Karpas-422 (cell line): ENCODE measurements at regions not wholly inside any gene's neighbourhood (a gene's known extent, or its start where the extent isn't known, plus 50 kb on each side); places are given as distances from the start of the nearest gene placed in this dataset.

Source experiments
- DNase-seq: peaks from one replicate; pipeline ENCODE4 v3.0.0-alpha.2; 2015
- H2AFZ ChIP-seq: fragments of 200-600 bp; sonication (generic); 2 replicates; pipeline ENCODE4 v1.6.1; 2014; ENCODE audit warnings: antibody characterized with exemption, low read length, mixed read lengths
- H3K27ac ChIP-seq: fragments of 200-600 bp; sonication (generic); 2 replicates; pipeline ENCODE4 v1.5.1; 2014; ENCODE audit warnings: mild to moderate bottlenecking, low read length, moderate library complexity
- H3K27me3 ChIP-seq: fragments of 200-600 bp; sonication (generic); 2 replicates; pipeline ENCODE4 v1.6.1; 2014; ENCODE audit warnings: low read length, mixed read lengths
- H3K36me3 ChIP-seq: fragments of 200-600 bp; sonication (generic); 2 replicates; pipeline ENCODE4 v1.6.1; 2014; ENCODE audit warnings: low read length, mixed read lengths; ENCODE audit not compliant: insufficient read depth
- H3K4me1 ChIP-seq: fragments of 200-600 bp; sonication (generic); 2 replicates; pipeline ENCODE4 v1.6.1; 2014; ENCODE audit warnings: mild to moderate bottlenecking, low read length, mixed read lengths
- H3K4me2 ChIP-seq: fragments of 200-600 bp; sonication (generic); 2 replicates; pipeline ENCODE4 v1.6.1; 2014; ENCODE audit warnings: low read length, low read depth, mild to moderate bottlenecking; ENCODE audit not compliant: poor library complexity, severe bottlenecking
- H3K4me3 ChIP-seq: fragments of 200-600 bp; sonication (generic); 2 replicates; pipeline ENCODE4 v1.5.1; 2014; ENCODE audit warnings: mild to moderate bottlenecking, antibody characterized with exemption, low read length, mixed read lengths
- H3K79me2 ChIP-seq: fragments of 200-600 bp; sonication (generic); 2 replicates; pipeline ENCODE4 v1.6.1; 2014; ENCODE audit warnings: mild to moderate bottlenecking, low read length, mixed read lengths
- H3K9ac ChIP-seq: fragments of 200-600 bp; sonication (generic); 2 replicates; pipeline ENCODE4 v1.6.0; 2014; ENCODE audit warnings: low read length
- H3K9me2 ChIP-seq: fragments of 200-600 bp; sonication (generic), shearing (Covaris generic); replicated peaks from 2 replicates; pipeline ENCODE4 v1.6.0; 2014; ENCODE audit warnings: mild to moderate bottlenecking, low read length, moderate library complexity; ENCODE audit not compliant: insufficient read depth
- H3K9me3 ChIP-seq: fragments of 300-700, 200-600 bp; sonication (generic); 2 replicates; pipeline ENCODE4 v1.6.1; 2014; ENCODE audit warnings: low read length, mixed read lengths
- H4K20me1 ChIP-seq: fragments of 200-600 bp; sonication (generic); 2 replicates; pipeline ENCODE4 v1.6.1; 2014; ENCODE audit warnings: mild to moderate bottlenecking, antibody characterized with exemption, low read length, low read depth; ENCODE audit not compliant: insufficient read depth

DNA sequence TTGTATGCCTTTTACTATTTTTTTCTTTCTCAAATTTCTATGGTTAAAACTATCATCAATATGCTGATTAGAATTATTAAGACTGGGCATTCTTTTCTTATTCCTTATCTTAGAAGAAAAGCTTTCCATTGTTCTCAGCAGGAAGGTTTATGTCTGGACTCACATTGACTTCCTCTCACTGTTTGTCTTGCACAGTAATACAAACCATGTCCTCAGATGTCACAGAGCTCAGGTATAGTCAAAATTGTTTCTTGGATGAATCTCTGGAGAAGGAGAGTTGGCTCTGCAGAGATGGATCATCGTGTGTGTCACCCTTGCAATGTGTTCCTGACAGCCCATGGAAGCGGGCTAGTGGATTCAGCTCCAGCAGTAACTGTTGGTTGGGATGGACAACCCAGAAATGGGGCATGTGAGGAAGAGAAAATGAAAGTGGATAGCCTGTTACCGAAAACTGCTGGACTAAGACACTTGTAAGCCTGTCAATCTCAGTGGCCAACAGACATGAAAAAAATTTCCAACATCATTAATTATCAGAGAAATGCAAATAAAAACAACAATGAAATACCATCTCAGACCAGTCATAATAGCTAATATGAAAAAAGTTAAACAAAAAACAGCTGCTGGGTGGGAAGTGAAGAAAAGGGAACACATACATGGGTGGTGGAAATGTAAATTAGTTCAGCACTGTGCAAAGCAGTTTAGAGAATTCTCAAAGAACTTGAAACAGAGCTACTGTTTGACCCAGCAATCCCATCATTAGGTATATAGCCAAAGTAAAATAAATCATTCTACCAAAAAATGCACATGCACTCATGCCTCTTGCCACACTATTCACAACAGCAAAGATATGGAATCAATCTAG lies 967.8 kb downstream of the TMEM121 start:
- no peak for DNase-seq
- Histone ChIP-seq H2AFZ (no peak overlapping the region), H3K9me3 (no peaks in the 10 kb centered on the region), H3K9me2 (no peaks in the 10 kb centered on the region), H3K36me3 (no peaks in the 10 kb centered on the region), H4K20me1 (no peaks in the 10 kb centered on the region), H3K9ac (no peak overlapping the region), H3K27ac (no peak overlapping the region), H3K79me2 (no peaks in the 10 kb centered on the region), H3K4me3 (peak overlapping the region; percentile 40; the same call in 1 of the 2 replicates), H3K4me1 (peaks cover 8% of the 10 kb centered on the region), H3K4me2 (peak overlapping the region; percentile 61), H3K27me3 (no peaks in the 10 kb centered on the region)

- Histone ChIP-seq H4K20me1 (no peaks in the 10 kb centered on the region), H3K4me2 (no peak overlapping the region), H3K27ac (no peak overlapping the region), H3K4me3 (no peak overlapping the region), H3K27me3 (0 out of 2 replicates have a peak, but pooled peaks cover under 1% of the 10 kb centered on the region), H3K9me3 (no peaks in the 10 kb centered on the region), H3K79me2 (no peaks in the 10 kb centered on the region), H2AFZ (no peak overlapping the region), H3K36me3 (no peaks in the 10 kb centered on the region), H3K9me2 (no peaks in the 10 kb centered on the region), H3K4me1 (no peaks in the 10 kb centered on the region), H3K9ac (no peak overlapping the region)
- no peak for DNase-seq
Observed at GRCh38 chr14:106500571-106500970, 974.2 kb downstream of the TMEM121 start.

DNA sequence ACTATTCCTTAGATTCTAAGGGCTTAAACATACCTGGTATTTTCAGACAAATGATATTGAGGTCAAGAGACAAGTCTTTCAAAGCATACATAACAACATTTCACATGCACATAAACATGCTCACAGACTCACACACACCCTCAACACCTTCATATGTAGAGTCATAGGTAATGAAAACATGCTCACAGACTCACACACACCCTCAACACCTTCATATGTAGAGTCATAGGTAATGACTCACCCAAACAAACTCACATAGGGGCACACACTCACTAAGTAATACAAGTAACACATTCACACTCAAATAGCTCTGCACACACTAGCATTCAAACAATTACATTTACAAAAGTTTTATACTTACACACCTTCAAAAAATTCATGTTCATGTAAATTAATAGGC lies 975.5 kb downstream of the TMEM121 start:
- no peak overlapping the region for H3K9ac ChIP-seq
- DNase-seq = no peak
- H4K20me1 ChIP-seq = no peaks in the 10 kb centered on the region
- H3K4me3 ChIP-seq = no peak overlapping the region
- no peaks in the 10 kb centered on the region for H3K79me2 ChIP-seq
- no peak overlapping the region for H3K27ac ChIP-seq
- no peaks in the 10 kb centered on the region for H3K36me3 ChIP-seq
- no peaks in the 10 kb centered on the region for H3K9me3 ChIP-seq
- H3K4me1 ChIP-seq = peaks cover 7% of the 10 kb centered on the region
- H3K4me2 ChIP-seq = no peak overlapping the region
- 0 out of 2 replicates have a peak, but pooled peaks cover 2% of the 10 kb centered on the region for H3K27me3 ChIP-seq
- H2AFZ ChIP-seq = no peak overlapping the region
- no peaks in the 10 kb centered on the region for H3K9me2 ChIP-seq

GRCh38 chr14:106505366-106505765 lies 979.0 kb downstream of the TMEM121 start:
- Histone ChIP-seq H3K27me3 (0 out of 2 replicates have a peak, but pooled peaks cover 2% of the 10 kb centered on the region), H3K27ac (no peak overlapping the region), H3K9me2 (no peaks in the 10 kb centered on the region), H3K4me2 (no peak overlapping the region), H4K20me1 (no peaks in the 10 kb centered on the region), H3K4me3 (no peak overlapping the region), H2AFZ (no peak overlapping the region), H3K79me2 (no peaks in the 10 kb centered on the region), H3K9me3 (no peaks in the 10 kb centered on the region), H3K4me1 (peaks cover 8% of the 10 kb centered on the region), H3K36me3 (no peaks in the 10 kb centered on the region), H3K9ac (no peak overlapping the region)
- no peak for DNase-seq

GRCh38 chr14:106506881-106507305 lies 980.5 kb downstream of the TMEM121 start:
- Histone ChIP-seq H3K27ac (no peak overlapping the region), H3K36me3 (no peaks in the 10 kb centered on the region), H3K27me3 (0 out of 2 replicates have a peak, but pooled peaks cover 2% of the 10 kb centered on the region), H3K9me3 (no peaks in the 10 kb centered on the region), H3K4me2 (no peak overlapping the region), H3K4me3 (no peak overlapping the region), H3K9me2 (no peaks in the 10 kb centered on the region), H3K9ac (no peak overlapping the region), H4K20me1 (no peaks in the 10 kb centered on the region), H3K79me2 (no peaks in the 10 kb centered on the region), H2AFZ (no peak overlapping the region), H3K4me1 (peaks cover 8% of the 10 kb centered on the region)
- DNase-seq = no peak

- no peak overlapping the region for H3K27ac ChIP-seq
- no peaks in the 10 kb centered on the region for H3K36me3 ChIP-seq
- no peaks in the 10 kb centered on the region for H4K20me1 ChIP-seq
- H3K27me3 ChIP-seq = 0 out of 2 replicates have a peak, but pooled peaks cover 2% of the 10 kb centered on the region
- DNase-seq = no peak
- no peak overlapping the region for H3K4me2 ChIP-seq
- no peak overlapping the region for H3K9ac ChIP-seq
- no peaks in the 10 kb centered on the region for H3K9me2 ChIP-seq
- no peaks in the 10 kb centered on the region for H3K9me3 ChIP-seq
- no peak overlapping the region for H3K4me3 ChIP-seq
- H2AFZ ChIP-seq = no peak overlapping the region
- H3K4me1 ChIP-seq = peaks cover 8% of the 10 kb centered on the region
- H3K79me2 ChIP-seq = no peaks in the 10 kb centered on the region
Observed at GRCh38 chr14:106507354-106507753, 981.0 kb downstream of the TMEM121 start.

DNA sequence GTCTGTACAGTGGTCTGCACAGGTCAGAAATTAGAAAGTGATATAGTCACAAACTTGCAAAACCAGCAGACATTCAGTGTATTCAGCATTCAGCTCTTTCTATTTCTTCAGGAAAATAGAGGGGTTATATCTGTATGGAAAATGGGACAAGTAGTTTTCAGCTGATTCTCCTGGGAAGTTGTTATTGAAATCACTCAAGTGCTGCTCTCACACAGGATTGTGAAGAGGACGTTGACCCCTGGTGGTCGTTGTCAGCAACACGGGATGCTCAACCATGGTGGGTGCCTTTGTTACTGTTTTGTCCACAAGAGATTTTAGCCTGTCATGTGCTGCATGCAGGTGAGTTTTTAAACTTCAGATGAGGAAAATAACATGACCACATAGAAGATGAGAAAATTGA lies 981.8 kb downstream of the TMEM121 start:
- H3K27me3 ChIP-seq = 0 out of 2 replicates have a peak, but pooled peaks cover 2% of the 10 kb centered on the region
- H3K27ac ChIP-seq = no peak overlapping the region
- no peaks in the 10 kb centered on the region for H3K9me3 ChIP-seq
- H3K4me2 ChIP-seq = no peak overlapping the region
- H4K20me1 ChIP-seq = no peaks in the 10 kb centered on the region
- no peaks in the 10 kb centered on the region for H3K36me3 ChIP-seq
- DNase-seq = peak; percentile 42
- no peak overlapping the region for H3K4me3 ChIP-seq
- H3K79me2 ChIP-seq = no peaks in the 10 kb centered on the region
- H3K9ac ChIP-seq = no peak overlapping the region
- H3K9me2 ChIP-seq = no peaks in the 10 kb centered on the region
- no peak overlapping the region for H2AFZ ChIP-seq
- H3K4me1 ChIP-seq = peaks cover 8% of the 10 kb centered on the region

- Histone ChIP-seq H3K4me2 (no peak overlapping the region), H2AFZ (no peak overlapping the region), H3K9ac (no peak overlapping the region), H3K4me1 (peaks cover 8% of the 10 kb centered on the region), H3K36me3 (no peaks in the 10 kb centered on the region), H3K79me2 (no peaks in the 10 kb centered on the region), H3K27me3 (0 out of 2 replicates have a peak, but pooled peaks cover 2% of the 10 kb centered on the region), H4K20me1 (no peaks in the 10 kb centered on the region), H3K4me3 (no peak overlapping the region), H3K27ac (no peak overlapping the region), H3K9me2 (no peaks in the 10 kb centered on the region), H3K9me3 (no peaks in the 10 kb centered on the region)
- no peak for DNase-seq
Observed at GRCh38 chr14:106509176-106509575, 982.8 kb downstream of the TMEM121 start.
